GM10266 (cell line): ENCODE measurements at regions not wholly inside any gene's neighbourhood (a gene's known extent, or its start where the extent isn't known, plus 50 kb on each side); places are given as distances from the start of the nearest gene placed in this dataset.

Experiments
- DNase-seq: peaks from one replicate; pipeline ENCODE4 v3.0.0; 2012; ENCODE audit errors: extremely low spot score
- CTCF ChIP-seq: IDR thresholded peaks from 2 replicates; pipeline ENCODE4 v1.5.1; 2012; ENCODE audit warnings: mild to moderate bottlenecking, low read depth; ENCODE audit not compliant: control insufficient read depth, insufficient read depth; ENCODE audit errors: missing control alignments

- DNase-seq, result no peak
- TF ChIP-seq CTCF, result no peak
Observed at GRCh38 chr18:66156946-66157687, 406.3 kb downstream of the CDH7 start.

DNA sequence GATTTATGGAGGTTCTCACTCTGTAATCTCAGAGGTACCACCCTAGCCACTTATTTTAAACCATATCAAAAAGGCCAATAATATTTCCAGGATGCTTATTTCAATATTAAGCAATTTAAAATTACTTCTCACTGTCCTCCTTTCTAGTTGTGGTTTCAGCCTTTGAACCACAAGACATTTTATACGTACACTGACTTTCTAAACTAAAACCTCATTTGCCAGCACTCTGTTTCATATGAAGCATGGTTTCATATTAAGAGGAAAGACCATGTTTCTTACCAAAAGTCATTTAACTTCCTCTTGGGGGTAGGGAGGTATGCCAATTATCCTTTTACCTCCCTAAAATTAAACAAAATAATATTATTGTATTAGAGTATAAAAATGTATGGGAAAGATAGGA, 399.8 kb downstream of the CDH7 start:
- no peak for TF ChIP-seq CTCF

DNA sequence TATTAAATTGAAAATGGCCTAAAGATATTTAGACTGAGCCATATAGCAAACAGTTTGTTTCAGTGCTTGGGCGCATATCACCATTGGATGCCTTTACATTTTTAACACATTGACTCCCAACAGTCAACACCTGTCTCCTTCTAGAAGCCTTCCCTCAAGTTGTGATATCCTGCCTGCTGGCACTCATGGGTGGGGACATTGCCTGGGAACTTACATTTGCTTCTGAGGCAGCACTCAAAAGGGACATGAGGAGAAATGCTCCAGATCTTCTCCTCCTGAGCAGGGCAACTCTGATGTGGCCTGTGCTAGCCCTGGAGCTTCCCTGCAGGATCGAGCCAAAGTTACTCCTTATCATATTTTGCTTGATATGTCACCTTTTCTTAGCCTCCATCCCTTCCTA, 392.2 kb downstream of the CDH7 start:
- DNase-seq, result no peak
- no peak for TF ChIP-seq CTCF

More for the DNA sequence above, 399.8 kb downstream of the CDH7 start:
- DNase-seq, result no peak

GRCh38 chr18:66141716-66142115, 390.9 kb downstream of the CDH7 start:
- no peak for TF ChIP-seq CTCF
- DNase-seq, result no peak

GRCh38 chr18:66138642-66139041, 387.8 kb downstream of the CDH7 start:
- TF ChIP-seq CTCF, result no peak
- DNase-seq, result no peak

DNA sequence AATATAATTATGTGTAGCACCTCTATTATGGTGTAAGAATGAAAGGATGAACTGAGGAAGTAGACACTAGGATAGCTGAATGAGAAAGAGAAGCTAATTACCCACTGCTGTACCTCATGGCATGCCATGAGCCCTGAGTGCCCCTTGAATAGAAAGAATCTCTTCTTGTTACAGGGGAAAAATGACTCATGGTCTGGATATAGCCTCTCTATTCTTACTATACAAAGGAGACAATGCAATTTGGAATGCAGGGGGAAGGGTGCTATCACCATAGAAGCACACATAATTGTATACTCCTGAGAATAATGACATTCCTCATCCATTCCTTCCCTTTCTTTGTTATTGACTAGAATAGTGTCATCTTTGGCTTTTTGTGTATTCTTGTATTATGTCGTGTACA, 385.2 kb downstream of the CDH7 start:
- no peak for TF ChIP-seq CTCF
- no peak for DNase-seq

GRCh38 chr18:66129248-66129647, 378.4 kb downstream of the CDH7 start:
- TF ChIP-seq CTCF, result no peak
- no peak for DNase-seq
